ENCODE measurements at regions not wholly inside any gene's neighbourhood (a gene's known extent, or its start where the extent isn't known, plus 50 kb on each side); places are given as distances from the start of the nearest gene placed in this dataset.

DNA sequence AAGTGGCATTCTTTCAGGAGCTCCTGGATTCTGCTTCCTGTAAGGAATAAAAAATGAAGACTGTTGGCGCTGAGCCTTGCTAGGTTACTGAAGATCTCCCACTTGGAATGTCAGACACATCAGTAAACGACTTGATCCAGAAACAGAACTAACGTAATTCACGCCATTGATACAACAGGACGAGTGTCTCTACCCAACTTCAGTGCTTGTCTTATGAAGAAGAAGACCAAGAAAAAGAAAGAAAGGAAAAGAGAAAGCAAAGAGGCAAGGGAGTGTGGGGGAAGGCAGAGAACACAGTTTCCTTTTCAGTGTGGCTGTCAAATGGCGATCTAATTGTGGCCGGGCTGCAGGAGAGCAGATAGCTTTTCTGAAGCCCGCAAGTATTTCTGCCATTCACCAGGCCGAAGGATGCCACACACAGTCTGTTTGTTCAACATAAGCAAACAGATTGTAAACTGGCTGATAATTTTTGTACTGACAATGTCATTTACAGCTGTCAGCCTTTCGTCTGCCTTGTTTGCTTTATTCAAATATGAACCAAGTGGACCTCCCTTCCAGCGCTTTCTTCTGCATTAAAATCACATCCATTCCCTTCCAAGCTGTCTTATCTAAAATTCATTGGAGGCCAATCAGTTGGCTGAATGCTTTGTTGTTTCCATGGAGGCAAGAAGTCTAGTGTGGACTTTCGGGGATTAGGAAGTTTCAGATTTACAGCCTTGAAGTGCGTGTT is 180.6 kb downstream of the FOXA2 start:
- no peak for DNase-seq

GRCh38 chr20:22403022-22403631 is 181.2 kb downstream of the FOXA2 start:
- no peak for DNase-seq

DNA sequence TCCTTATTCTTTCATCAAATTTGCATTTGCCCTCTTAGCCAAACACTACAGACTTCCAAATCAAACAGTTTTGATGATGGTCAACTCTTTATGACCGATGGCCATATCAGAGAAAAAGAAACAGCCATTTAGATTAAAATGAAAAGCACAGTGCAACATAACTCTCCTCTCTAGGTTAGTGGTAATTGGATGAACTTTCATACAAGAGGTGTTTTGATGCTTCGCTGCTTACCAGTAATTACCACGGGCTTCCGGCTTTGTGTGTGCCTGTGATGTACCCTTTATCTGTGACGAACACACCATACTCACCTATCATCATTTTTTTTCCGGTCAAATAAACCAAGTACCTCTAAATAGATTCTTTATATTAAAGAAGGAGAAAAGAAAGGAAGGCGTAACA is 181.8 kb downstream of the FOXA2 start:
- no peak for DNase-seq

DNA sequence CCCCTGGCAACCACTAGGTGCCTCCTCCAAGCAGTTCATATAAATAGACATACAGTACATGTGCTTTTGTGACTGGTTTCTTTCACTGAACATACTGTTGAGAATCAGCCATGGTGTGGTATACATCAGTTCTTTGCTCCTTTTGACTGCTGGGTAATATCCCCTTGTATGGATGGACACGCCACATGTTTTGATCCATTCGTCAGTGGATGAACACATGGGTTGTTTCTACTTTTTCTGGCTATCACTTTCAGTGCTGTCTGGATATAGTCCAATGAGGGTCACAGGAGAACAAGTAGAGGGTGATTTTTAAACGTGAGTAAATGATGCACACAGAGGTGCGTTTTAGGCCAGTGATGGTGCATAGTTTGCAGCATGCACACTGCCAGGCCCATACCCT is 183.9 kb downstream of the FOXA2 start:
- no peak for DNase-seq

DNA sequence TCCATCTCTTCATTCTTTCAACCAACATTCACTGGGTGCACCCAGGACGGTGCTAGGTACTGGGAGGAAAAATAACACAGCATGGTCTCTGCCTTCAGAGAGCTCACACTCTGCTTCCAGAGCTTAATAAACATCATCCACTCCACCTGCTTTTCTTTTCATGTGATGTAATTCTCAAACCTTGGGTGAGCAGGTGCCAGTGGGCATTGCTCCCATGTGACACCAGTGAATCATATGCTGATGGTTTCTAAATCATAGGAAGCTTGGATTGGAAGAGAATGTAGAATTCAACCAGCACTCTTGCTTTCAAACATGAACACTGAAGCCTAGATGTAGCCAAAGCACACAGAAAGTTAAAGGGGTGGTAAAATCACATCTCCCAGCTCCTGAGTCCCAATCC is 189.8 kb downstream of the FOXA2 start:
- no peak for DNase-seq

DNA sequence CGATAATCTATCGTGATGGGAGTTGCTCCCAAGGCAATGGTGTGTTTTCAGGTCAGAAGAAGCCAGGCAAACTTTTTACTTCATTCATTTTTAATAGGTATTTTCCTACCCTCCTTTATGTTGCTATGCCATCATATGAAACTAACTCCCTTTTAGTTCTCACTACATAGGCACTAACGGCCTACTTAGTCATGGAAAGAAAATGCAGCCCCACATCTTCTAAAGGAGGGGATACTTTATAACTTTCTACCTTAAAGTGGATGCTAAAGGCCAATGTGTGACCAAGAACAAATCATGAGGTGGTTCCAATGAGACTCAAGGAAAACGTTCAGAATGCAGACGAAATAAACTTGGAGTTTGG is 193.8 kb downstream of the FOXA2 start:
- DNase-seq = no peak

DNA sequence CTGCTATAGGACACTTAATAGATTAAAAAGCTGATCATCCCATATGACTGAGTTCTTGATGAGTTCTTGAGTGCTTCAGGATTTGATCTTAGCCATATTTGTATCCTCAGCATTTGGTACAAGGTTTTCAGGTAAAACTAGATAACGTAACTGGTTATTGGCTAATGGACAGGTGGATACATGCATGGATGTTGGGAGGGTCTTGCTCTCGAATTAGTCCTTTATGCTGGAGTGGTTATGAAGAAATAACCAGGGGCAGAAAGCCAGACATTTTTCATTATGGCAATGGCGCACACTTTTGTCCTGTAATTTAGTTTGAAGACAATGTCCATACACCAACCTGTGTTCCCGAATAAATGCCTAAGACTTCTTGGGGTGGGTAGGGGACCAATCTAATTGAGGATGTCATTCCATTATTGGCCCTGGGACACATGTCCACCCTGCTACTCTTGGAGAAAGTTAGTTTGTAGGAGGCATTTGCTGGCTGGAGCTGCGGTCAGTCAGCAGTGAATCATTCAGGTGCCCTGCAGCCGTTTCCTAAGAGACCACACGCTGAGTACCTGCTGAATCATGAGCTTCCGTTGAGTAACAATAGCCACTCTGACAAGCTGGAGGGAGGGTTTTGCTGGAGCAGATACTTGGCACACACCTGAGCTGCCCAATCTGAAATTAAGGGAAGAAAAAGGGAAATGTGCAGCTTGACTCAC is 194.4 kb downstream of the FOXA2 start:
- peak; percentile 70 to 87 for DNase-seq

GRCh38 chr20:22387452-22387851 is 196.9 kb downstream of the FOXA2 start:
- DNase-seq = no peak

- DNase-seq = no peak
Measured at GRCh38 chr20:22386306-22386623, 198.1 kb downstream of the FOXA2 start.

DNA sequence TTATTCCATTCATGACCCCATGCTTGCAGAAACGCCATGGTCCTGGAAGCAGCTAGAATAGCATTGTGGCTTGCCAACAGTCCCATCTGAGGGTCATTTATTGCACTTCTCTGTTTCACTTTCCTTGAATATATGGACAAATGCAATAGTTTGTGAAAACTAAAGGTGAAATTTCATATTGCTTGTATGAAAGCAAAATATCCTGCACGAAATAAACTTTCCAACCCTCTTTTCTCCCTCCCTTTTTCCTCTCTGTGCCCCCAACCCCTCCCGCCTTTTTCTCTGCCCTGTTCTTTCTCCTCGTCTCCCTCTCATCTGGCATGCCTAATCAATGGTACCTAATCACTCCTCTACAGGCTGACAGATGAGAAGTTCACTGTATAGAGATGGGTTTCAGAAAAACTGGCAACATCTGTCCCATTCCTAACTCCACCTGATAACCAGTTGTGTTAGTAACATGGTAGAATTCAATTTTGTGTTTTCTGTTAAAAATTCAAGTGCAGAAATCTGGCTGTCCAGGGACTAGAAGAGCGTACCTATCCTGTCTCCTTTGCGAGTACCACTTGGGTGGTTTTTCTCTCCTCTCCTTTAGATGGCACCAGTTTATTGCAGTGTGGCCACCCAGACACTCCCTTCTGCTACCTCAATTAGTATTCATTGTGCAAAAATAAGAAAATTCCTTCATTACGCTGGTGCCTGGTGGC is 198.6 kb downstream of the FOXA2 start:
- DNase-seq = peak in 1 of 2 experiments; percentile 13

GRCh38 chr20:22384978-22385377 is 199.4 kb downstream of the FOXA2 start:
- no peak for DNase-seq

GRCh38 chr20:22383156-22383555 is 201.2 kb downstream of the FOXA2 start:
- DNase-seq = no peak

GRCh38 chr20:22382742-22383141 is 201.6 kb downstream of the FOXA2 start:
- DNase-seq = no peak

DNA sequence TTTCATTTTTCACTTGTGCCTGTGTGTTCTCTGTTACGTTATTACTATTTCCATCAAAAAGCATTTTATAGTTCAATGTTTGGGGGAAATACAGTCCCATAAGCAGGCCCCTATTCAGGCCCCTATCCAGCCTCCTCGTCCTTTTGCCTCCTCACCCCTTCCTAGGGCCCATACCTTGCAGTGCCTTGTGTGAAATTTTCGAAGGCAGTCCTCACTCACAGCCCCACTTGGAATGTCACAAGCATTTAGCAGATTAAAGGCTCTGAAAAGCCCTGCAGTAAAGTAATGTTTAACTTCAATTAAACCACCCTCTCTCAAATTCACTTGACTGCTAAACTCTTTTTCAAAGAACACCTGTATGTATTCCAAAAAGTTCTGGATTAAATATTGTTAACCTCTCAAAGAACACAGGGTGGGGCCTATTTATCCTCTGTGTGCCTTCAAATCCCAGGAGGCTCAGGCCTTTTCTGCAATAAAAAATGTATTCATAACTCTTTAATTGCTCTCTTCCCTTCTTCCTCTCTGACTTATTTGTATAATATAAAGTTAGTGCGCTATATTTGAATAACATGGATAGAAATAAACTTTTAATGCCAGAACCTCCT is 202.5 kb downstream of the FOXA2 start:
- DNase-seq = no peak

GRCh38 chr20:22379472-22379871 is 204.9 kb downstream of the FOXA2 start:
- peak in 1 of 2 experiments; percentile 24 for DNase-seq

- no peak for DNase-seq
Measured at GRCh38 chr20:22374678-22375590, 209.4 kb downstream of the FOXA2 start.

- DNase-seq = no peak
Measured at GRCh38 chr20:22374066-22374465, 210.3 kb downstream of the FOXA2 start.

- DNase-seq = no peak
Measured at GRCh38 chr20:22373164-22373895, 211.0 kb downstream of the FOXA2 start.

DNA sequence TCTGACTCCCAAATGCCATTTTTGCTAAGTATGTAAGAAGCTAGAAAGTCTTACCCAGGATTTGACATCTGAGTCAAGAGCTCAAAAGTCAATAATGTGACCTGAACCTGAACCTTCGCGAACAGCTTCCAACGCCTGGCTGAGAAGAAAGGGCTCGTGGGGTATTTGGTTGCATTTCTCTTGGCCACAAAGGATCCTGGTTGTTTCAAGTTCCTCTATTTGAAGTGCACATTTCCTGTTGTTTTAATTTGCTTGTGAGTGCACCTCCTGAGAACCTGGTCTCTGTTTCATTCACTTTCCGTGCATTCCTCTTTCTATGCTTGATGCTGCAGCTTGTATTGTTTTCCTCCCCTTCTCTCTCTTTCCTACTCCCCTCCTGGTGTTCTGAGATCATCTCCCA is 212.5 kb downstream of the FOXA2 start:
- no peak for DNase-seq

GRCh38 chr20:22370137-22370536 is 214.2 kb downstream of the FOXA2 start:
- DNase-seq = no peak

DNA sequence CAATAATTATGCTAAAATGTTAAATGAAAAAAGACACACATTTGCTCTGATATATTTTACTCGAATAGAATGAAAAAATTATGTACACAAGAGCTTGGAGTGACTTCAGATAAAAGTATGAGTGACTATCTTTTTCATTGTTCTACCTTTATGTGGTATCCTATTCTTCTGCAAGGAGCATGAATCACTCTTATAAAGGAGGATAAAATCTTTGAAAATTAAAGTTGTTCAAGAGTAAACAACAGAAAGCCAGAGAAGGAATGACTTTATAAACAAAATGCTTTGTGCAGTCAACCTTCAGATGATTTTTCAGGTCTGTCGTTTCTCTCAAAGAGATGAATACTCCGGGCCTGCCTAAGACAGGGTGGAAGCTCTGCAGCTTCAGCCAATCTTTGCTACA is 215.3 kb downstream of the FOXA2 start:
- no peak for DNase-seq

DNA sequence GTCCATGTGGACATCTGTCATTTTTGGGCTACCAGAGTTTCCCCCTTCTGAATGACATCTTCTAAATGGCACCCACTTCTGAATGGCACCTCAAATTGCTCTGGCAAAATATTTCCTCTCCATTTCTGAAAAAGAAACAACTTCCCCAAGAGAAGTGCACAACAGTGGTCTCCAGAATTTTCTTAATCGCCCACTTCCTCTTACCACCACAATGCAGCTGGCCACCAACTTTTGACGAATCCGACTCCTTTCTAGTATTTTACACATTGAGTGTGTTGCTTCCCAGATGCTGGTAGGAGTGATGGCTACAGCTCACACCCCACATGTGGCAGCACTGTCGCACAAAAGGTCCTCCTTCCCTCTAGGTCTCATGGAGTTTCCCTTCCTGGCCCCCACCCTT is 216.1 kb downstream of the FOXA2 start:
- DNase-seq = no peak
